Activated CD4-positive, alpha-beta T cell treated with anti-CD3 and anti-CD28 coated beads, Interleukin-10, Interleukin-2, amounts not matched to agents 100 ng/mL and 50 ng/mL, durations not matched to agents 16 hours and 8 hours (primary cell): ENCODE measurements at regions not wholly inside any gene's neighbourhood (a gene's known extent, or its start where the extent isn't known, plus 50 kb on each side); places are given as distances from the start of the nearest gene placed in this dataset.

Experiments
- DNase-seq: peaks from one replicate; pipeline ENCODE4 v3.0.0-alpha.2; 2020

- no peak for DNase-seq
These were observed 175.2 kb upstream of the GRIN2B start for GRCh38 chr12:14156606-14157005.

GRCh38 chr12:14157088-14157747, 175.8 kb upstream of the GRIN2B start:
- no peak for DNase-seq

GRCh38 chr12:14164266-14164665, 182.9 kb upstream of the GRIN2B start:
- DNase-seq: no peak

GRCh38 chr12:14167005-14167628, 185.7 kb upstream of the GRIN2B start:
- DNase-seq: peak; percentile 52

GRCh38 chr12:14169281-14169680, 187.9 kb upstream of the GRIN2B start:
- no peak for DNase-seq

- DNase-seq: no peak
These were observed 189.7 kb upstream of the GRIN2B start for GRCh38 chr12:14171106-14171505.

GRCh38 chr12:14175206-14175605, 190.3 kb upstream of the ATF7IP start:
- DNase-seq: no peak

- DNase-seq: peak; percentile 32
These were observed 179.9 kb upstream of the ATF7IP start for GRCh38 chr12:14185427-14186192.

GRCh38 chr12:14186193-14186502, 179.3 kb upstream of the ATF7IP start:
- DNase-seq: no peak

- DNase-seq: no peak
These were observed 178.5 kb upstream of the ATF7IP start for GRCh38 chr12:14187002-14187401.

GRCh38 chr12:14187966-14188365, 177.5 kb upstream of the ATF7IP start:
- DNase-seq: no peak

- DNase-seq: no peak
These were observed 176.7 kb upstream of the ATF7IP start for GRCh38 chr12:14188744-14189143.

- DNase-seq: no peak
These were observed 174.8 kb upstream of the ATF7IP start for GRCh38 chr12:14190694-14191093.

- no peak for DNase-seq
These were observed 173.9 kb upstream of the ATF7IP start for GRCh38 chr12:14191612-14192011.

GRCh38 chr12:14193639-14194038, 171.8 kb upstream of the ATF7IP start:
- no peak for DNase-seq

GRCh38 chr12:14194572-14194971, 170.9 kb upstream of the ATF7IP start:
- no peak for DNase-seq

GRCh38 chr12:14199455-14200198, 165.9 kb upstream of the ATF7IP start:
- DNase-seq: no peak

GRCh38 chr12:14200598-14200997, 164.9 kb upstream of the ATF7IP start:
- DNase-seq: no peak

GRCh38 chr12:14201291-14201690, 164.2 kb upstream of the ATF7IP start:
- DNase-seq: no peak

GRCh38 chr12:14207905-14208551, 157.5 kb upstream of the ATF7IP start:
- DNase-seq: no peak

GRCh38 chr12:14211947-14212387, 153.5 kb upstream of the ATF7IP start:
- no peak for DNase-seq

GRCh38 chr12:14213542-14213941, 151.9 kb upstream of the ATF7IP start:
- no peak for DNase-seq

GRCh38 chr12:14214495-14214894, 151.0 kb upstream of the ATF7IP start:
- DNase-seq: no peak
